Upper lobe of left lung (tissue), 4 donors: ENCODE measurements at regions not wholly inside any gene's neighbourhood (a gene's known extent, or its start where the extent isn't known, plus 50 kb on each side); places are given as distances from the start of the nearest gene placed in this dataset.

ENCODE experiments used
- CTCF ChIP-seq, 6 experiments: fragments of 450-650 bp in 4 of 6; fragments of 200-600 bp in 2 of 6; sonication (generic) in 2 of 6; IDR thresholded peaks; one replicate each; pipeline ENCODE4 v1.5.1; 2016 to 2019; ENCODE audit warnings: antibody characterized with exemption in 6 of 6
- POLR2A ChIP-seq, 4 donors: fragments of 450-650 bp; IDR thresholded peaks; one replicate each; pipeline ENCODE4 v1.5.1; 2016 to 2017; ENCODE audit warnings: antibody characterized with exemption in 4 of 4, mild to moderate bottlenecking in 2 of 4
- POLR2AphosphoS5 ChIP-seq, 2 donors: sonication (generic); formaldehyde crosslinking; IDR thresholded peaks; one replicate each; pipeline ENCODE4 v1.5.1; 2017; ENCODE audit warnings: antibody characterized with exemption in 2 of 2

- no peak for TF ChIP-seq POLR2AphosphoS5 (IDR thresholded peaks at IDR 0.05)
- no peak for TF ChIP-seq CTCF (IDR thresholded peaks at IDR 0.05)
- TF ChIP-seq POLR2A (IDR thresholded peaks at IDR 0.05), result no peak
These were observed 226.1 kb upstream of the TTC14 start for GRCh38 chr3:180375831-180376230.
